GM19239 (cell line): ENCODE measurements at regions not wholly inside any gene's neighbourhood (a gene's known extent, or its start where the extent isn't known, plus 50 kb on each side); places are given as distances from the start of the nearest gene placed in this dataset.
"Not testable (repeated sequence)": the region's sequence is repeated elsewhere in the genome, so short reads cannot be mapped to it uniquely, and the experiment has no call there.

Experiments
- DNase-seq: peaks from one replicate; pipeline ENCODE4 v3.0.0; 2011; ENCODE audit warnings: low spot score; ENCODE audit not compliant: insufficient read length
- FAIRE-seq: peaks from 2 replicates; lab custom pipeline; 2011; peaks lifted over from hg19 to GRCh38; lab: Jason Lieb, UNC

DNA sequence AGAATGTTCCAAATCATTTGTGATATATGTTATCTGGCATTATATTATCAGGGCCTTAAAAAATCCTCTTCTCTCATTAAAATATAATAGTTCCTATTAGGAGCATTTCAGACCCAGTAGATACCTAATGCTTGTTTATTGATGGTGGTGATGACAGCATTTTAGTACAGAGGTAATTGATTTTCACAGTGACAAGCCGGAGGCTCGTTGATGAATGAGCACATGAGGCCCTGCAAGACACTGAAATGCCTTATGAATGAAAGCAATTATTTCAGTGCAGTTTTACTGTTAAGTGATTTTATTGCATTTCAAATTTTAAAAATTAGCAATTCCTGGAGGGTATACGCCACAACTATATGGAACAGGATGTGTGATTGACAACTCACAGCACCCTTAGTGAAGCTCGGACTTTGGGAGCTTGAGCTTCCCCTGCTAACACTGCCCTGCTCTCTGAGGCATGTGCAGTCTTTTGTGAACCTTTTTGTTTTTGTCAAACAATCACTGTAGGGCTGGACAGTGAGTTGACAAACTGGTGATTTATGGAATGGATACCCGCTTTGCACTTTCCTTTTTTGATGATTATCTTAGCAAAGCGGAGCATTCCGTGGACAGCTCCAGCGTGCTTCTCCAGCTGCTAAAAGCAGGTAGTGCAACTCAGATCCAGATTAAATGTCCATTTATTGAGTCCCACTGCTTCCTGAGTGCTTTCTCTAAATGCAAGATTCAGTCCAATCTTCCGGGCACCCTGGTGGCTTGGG, 187.0 kb upstream of the ATP10A start:
- no peak for FAIRE-seq

DNA sequence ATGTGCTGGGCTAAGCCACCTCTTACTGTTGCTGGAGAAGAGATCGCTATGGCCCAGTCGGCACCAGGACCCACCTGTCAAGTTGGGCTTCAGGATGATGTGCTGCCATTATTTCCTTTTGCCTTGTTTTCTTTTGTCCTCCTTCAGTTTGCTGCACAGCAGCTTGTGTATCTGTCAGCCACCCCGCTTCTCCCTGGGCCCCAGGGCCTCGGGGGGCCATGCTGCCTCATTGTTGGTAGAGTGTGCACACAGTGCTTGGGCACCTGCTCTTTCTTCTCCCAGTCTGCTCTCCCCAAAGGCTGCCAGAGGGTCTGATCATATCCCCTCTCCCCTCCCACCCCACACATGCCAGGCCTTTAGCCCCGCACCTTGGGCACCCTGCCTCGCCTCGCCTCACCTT, 185.5 kb upstream of the ATP10A start:
- DNase-seq, result no peak
- FAIRE-seq, result no peak

More for the DNA sequence above, 187.0 kb upstream of the ATP10A start:
- no peak for DNase-seq

DNA sequence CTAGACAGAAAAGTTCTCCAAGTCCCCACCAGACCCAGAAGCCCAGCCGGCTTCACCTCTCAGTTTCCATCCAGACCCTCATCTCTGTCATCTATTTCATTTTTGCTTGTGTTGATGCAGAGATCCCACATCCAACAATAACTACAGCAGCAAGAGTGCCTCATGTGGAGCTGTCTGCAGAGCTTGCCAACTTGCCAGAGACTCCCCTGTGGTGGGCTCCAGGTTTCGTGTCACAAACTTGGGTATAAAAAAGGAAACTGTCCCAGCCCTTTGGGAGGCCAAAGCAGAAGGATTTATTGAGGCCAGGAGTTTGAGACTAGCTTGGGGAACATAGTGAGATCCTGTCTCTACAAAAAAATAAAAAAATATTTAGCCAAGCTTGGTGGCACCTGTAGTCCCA, 182.4 kb upstream of the ATP10A start:
- no peak for DNase-seq
- no peak for FAIRE-seq

DNA sequence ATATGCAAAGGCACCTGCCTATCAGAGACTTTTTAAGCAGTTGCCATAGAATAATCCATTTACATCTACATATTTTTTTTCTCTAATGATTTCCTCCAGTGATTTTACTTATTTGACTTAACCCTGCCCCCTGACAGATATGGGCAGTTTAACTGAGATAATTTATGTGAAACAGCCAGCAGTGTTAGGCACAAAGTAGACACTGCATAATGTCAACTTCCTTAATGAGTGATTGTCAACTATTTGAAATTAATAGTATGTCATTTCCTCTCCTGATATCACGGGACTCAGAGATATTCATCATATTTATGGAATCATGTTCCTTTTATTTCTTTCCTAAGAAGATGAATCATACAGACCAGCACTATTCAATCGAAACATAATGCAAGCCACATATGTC, 179.9 kb upstream of the ATP10A start:
- FAIRE-seq, result no peak
- DNase-seq, result no peak

DNA sequence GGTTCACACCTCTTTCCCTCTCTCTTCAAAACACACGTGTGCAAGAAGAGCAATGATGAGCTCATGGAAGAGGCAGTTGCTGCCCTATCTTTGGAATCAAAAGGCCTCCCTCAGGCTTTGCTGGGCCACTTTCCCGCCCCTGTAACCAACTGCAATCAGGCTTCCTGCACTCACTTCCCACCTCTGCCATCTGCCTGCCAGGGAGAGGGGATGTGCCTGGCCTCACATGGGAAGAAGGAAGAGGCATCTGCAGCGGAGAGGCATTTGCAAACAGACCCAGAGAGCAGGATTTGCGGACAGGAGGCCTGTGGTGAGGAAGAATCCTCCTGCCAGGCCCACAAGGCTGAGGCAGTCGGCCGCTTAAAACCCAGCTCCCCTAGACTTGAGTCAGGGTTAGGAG, 175.6 kb upstream of the ATP10A start:
- FAIRE-seq (no peak), DNase-seq (no peak)

DNA sequence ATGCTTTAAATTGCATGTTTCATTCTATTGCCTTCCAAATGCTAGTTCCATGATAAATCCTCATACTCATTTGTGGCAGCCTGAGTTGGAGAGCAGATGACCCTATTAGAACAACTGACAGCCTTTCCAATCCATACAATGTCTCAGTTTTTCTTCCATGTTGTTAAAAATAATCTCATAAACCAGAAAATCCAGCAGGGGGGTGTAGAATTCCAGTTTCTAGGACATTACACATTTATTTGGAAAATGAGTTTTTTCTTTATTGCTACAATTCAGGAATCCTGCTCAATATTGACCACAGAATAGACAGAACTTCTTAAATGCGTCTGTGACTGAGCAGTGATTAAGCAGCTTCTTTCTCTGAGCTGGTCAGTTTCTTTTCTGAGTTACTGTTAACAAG, 174.2 kb upstream of the ATP10A start:
- no peak for DNase-seq

DNA sequence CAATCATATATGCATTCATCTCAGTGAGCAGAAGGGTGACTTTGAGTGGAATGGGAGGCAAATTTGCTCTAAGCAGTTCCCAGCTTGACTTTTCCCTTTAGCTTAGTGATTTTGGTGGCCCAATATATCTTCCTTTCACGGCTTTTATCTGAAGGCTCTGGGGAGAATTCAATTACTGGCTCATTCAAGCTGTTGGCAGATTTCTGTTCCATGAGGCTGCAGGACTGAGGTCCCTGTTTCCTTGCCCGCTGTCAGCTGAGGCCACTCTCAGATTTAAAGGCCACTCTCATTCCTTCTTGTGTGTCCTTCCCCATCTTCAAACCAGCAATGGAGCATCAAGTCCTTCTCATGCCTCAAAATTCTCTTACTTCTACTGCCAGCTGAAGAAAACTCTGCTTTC, 170.4 kb upstream of the ATP10A start:
- FAIRE-seq, result no peak

More for the DNA sequence above, 174.2 kb upstream of the ATP10A start:
- FAIRE-seq, result no peak

DNA sequence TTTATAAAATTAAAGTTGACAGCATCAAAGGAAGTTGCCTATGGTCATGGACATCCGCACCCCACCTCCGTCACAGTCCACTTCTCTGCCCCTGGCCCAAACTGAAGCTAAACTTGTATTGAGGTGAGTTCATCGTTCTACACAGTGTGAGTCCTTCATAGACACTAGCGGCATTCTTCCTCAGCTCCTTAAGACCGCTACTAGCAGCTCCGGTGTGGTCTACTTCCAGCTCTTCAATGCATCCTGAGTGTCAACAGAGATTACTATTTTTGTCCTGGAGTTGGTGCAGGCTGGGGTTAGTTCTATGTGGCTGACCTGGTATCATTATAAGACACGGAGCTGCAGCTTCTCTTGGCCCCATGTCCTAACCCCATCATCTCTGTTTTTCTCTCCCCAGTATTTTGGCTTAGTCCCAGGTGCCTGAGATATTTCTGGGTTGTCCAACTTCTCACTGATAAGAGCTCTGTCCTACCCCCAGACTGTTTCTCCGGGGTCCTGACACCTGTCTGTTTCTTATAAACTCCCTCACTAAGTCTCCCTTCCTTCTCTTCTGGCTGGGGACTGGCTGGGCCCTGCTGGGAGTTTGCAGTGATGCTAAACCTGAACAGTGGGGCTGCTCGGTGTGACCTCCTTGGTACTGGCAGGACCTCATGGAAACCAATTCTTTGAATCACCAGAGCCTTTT, 169.2 kb upstream of the ATP10A start:
- FAIRE-seq (no peak), DNase-seq (no peak)

More for the DNA sequence above, 170.4 kb upstream of the ATP10A start:
- no peak for DNase-seq

DNA sequence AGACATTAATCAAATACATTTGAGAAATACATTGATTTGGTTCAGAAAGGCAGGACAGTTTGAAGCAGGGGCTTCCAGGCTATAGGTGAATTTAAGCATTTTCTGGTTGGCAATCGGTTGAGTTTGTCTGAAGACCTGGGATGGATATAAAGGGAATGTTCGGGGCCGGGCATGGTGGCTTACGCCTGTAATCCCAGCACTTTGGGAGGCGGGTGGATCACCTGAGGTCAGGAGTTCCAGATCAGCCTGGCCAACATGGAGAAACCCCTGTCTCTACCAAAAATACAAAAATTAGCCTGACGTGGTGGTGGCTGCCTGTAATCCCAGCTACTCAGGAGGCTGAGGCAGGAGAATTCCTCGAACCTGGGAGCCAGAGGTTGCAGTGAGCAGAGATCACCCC, 166.5 kb upstream of the ATP10A start:
- not testable (repeated sequence) for FAIRE-seq, DNase-seq

DNA sequence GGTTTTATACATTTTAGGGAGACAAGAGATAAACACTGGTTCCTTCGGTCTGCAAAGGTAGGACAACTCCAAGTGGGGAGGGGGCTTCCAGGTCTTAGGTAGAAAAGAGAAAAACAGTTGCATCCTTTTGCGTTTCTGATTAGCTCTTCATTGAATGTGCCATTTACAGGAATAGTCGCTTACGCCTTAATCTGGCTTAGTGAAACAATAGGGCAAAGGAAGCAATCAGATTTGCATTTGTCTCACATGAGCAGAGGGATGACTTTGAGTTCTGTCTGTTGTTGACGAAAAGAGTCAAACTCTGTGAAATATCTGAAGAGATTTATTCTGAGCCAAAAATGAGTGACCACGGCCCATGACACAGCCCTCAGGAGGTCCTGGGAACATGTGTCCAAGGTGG, 166.0 kb upstream of the ATP10A start:
- FAIRE-seq (no peak), DNase-seq (no peak)

DNA sequence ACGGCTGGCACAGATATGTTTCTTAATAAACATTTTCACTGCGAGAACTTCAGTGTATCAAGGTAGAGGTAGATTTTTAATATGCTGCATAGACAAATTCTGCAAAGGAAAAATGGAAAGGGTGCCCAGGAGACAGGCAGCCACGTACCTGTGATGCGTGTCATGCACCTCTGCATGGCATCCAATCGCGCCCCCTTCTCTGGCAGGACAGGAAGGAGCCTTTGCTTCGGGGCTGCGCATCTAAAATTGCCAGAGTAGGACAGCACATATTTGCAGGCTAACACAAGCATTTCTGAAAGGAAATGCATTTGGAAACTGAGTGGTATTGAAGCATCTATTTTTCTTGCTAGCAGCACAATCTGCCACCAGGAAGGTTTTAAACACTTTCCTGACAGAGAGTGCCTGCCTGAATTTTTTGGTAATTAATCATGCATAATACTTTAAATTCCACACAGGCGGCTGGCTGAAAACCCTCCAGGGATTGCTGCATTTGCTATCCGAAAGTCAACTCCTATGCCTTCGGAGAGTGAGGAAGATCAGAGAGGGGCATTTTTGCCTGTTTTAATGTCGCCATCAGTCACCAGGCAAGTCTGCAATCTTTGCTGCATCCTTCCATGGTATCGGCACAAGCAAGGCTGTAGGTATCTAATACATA, 165.1 kb upstream of the ATP10A start:
- FAIRE-seq, result no peak
- DNase-seq, result no peak

DNA sequence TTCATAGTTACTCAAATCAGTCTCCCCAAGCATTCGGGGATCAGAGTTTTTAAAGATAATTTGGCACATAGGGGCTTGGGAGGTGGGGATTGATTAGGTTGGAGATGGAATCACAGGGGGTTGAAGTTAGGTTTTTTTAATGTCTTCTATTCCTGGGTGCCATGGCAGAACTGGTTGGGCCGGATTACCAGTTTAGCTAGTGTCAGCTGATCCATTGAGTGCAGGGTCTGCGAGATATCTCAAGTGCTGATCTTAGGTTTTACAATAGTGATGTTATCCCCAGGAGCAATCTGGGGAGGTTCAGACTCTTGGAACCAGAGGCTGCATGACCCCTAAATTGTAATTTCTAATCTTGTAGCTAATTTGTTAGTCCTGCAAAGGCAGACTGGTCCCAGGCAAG, 163.5 kb upstream of the ATP10A start:
- DNase-seq, FAIRE-seq: not testable (repeated sequence)

DNA sequence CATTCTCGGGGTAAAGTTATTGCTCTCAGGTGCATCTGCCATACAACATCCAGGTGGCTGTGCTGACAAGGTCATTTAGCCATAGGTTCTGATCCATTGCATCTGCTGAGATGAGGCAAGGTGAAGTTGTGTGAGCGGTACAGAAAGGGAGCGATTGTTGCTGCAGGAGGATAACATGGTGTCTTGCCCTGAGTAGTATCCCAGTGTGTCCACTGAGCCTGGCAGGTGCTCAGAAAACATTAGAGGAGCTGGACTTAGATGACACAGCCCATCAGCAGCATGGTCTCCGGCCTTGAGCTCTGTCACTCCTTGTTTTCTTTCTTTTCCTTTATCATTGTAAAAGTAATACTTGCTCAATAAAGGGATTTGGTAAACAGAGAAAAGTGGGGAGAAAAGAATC, 161.1 kb upstream of the ATP10A start:
- DNase-seq (no peak), FAIRE-seq (no peak)

DNA sequence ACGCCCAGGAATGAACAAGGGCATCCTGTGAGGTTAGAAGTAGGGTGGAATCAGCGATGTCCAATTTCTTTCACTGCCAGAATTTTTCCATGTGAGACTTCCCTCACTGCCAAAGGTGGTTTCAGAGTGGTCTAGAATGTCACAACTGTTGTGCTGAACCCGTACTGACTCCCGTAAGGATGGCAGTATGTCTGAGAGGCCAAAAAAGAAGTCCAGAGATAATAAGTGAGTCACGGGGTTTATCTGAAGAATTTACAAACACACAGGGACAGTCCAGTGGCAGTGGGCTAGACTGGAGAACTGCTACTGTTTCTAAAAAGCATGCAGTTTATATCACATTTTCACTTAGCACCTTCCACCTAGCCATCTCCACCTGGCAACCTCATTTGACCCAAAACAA, 160.6 kb upstream of the ATP10A start:
- no peak for DNase-seq
- no peak for FAIRE-seq

DNA sequence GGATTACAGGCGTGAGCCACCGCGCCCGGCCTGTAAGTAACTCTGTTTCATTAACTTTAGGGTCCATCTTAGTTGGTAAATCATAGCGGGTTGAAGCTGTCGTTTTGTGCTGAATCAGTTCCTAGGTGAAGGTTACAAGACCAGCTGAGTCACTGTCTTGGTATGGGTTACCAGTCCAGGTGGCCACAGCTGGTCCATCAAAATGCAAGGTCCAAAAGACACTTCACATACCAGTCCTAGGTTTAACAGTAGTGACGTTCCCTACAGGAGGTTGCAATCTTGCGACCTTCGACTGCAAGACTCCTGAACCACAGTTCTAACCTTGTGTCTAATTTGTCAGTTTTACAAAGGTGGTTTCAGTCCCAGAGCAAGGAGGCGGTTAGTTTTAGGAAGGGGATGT, 160.1 kb upstream of the ATP10A start:
- no peak for FAIRE-seq

DNA sequence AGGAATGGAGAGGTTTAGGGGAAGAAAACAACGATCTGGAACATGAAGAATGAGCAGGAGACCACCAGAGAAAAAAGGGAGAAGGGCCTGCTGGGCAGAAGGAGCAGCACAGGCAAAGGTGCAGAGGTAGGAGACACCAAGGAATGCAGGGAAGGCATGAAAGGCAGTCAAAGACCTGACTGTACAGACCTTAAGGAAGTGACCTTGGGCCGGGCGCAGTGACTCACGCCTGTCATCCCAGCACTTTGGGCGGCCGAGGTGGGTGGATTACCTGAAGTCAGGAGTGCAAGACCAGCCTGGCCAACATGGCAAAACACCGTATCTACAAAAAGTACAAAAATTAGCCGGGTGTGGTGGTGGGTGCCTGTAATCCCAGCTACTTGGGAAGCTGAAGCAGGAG, 157.7 kb upstream of the ATP10A start:
- FAIRE-seq, result no peak
- no peak for DNase-seq

More for the DNA sequence above, 160.1 kb upstream of the ATP10A start:
- DNase-seq, result no peak

DNA sequence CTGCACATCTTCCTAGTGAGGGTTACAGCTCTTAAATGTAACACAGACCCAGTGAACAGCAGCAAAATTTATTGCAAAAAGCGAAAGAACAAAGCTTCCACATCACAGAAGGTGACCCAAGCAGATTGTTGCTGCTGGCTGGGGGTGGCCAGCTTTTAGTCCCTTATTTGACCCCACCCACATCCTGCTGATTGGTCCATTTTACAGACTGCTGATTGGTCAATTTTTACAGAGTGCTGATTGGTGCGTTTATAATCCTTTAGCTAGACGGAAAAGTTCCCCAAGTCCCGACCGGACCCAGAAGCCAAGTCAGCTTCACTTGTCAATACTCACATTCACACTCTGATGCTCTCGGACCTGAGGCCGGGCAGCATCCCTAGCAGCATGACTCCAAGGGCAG, 154.5 kb upstream of the ATP10A start:
- FAIRE-seq (no peak), DNase-seq (no peak)

DNA sequence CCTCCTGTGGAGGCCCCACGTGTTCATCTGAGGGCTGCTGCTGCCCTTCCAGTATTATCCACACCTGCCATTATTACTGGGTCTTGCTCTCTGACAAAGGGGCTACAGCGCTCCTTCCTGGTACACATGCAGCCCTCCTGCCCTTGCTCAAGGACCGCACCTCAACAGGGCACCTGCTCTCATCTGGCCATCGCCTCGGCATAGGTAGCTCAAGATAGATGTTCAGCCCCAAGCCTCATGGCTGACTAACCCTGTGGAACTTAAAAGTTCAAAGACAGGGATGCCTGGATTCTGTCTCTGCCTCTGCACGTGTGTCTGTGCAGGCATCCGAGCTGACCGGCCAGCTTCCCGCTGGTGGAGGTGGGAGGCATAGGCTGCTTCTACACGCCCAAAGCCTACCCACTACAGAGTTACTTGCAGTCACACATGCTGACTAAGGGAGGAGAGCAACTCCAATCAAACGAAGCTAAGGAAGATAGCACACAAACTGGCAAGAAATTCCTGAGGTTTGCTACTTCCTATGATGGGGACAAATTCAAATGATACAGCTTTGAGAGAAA, 152.5 kb upstream of the ATP10A start:
- DNase-seq (no peak), FAIRE-seq (no peak)

DNA sequence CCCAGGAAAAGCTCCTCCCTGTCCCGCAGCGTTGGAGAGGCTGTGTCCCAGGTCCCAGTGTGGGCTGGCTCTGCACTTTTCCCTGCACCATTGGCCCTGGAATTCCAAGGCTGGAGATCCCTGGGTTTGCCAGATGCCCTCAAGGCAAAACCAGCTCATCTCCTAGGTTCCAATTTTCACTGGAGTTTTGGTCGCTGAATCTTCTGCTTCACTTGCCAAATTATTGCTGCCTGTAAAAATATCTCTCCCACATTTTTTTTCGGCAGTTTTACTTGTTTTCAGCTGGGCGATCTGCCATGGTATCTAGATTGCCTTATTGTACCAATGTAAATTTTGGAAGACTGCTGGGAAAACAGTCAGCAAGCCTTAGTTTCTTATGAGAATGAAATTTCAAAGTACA, 150.9 kb upstream of the ATP10A start:
- no peak for DNase-seq
- no peak for FAIRE-seq

DNA sequence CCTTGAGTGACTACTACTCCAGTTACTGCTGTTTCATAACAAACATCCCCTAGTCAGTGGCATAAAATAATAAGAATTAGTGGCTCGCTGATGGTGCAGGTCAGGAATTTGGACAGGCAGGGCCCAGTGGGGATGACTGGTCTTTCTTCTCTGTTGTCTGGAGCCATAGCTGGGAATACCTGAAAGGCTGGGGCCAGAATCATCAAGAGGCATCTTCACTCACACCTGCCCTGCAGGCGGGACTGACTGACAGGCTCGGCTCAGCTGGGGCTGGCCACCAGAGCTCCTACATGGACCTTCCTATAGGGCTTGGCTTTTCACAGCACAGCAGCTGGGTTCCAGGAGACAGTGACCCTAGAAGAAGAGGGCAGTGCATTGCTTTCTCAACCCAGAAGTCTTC, 148.8 kb upstream of the ATP10A start:
- DNase-seq, result no peak

DNA sequence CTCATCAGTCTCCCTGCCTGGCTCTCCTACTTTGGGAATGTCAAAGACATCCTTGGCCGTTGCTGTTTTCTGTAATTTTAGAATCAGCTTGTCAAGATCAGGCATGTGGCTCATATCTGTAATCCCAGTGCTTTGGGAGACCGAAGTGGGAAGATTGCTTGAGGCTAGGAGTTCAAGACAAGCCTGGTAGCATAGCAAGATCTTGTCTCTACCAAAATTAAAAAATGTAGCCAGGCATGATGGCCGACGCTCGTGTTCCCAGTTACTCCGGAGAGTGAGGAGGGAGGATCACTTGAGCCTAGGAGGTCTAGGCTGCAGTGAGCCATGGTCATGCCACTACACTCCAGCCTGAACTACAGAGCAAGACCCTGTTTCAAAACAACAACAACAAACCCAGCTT, 144.0 kb upstream of the ATP10A start:
- FAIRE-seq (no peak), DNase-seq (no peak)

More for the DNA sequence above, 148.8 kb upstream of the ATP10A start:
- FAIRE-seq, result no peak
